ENCODE measurements at regions not wholly inside any gene's neighbourhood (a gene's known extent, or its start where the extent isn't known, plus 50 kb on each side); places are given as distances from the start of the nearest gene placed in this dataset.

DNA sequence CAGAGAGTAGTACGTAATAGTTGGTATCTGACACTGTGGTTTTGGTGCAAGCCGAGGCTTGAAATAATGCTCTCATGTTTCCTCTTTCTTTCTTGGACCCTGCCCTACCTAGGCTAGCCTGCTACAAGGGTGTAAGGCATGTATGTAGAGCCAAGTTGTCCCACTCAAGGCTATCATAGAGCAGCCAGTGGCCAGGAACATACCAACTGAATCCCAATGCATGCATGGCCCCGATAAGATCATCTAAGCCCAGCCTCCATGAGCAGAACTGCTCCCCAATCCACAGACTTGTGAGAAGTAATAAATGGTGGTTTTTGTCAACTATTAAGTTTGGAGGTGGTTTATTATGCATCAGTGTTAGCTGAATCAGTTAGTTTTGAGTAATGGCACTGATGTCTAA lies 250.2 kb downstream of the SH2D4B start:
- POLR2A ChIA-PET, result no interaction called here
- Histone ChIP-seq H3K4me2 (ENCODE audit: control insufficient read depth, insufficient read depth) (no peak overlapping the region), H4K20me1 (ENCODE audit: control insufficient read depth, insufficient read depth) (no peaks in the 10 kb centered on the region), H3K27me3 (replicated peaks in 1 of 2; ENCODE audit: control insufficient read depth in 2 of 2, insufficient read depth in 2 of 2, low read length in 1 of 2) (no peaks in the 10 kb centered on the region), H3K4me1 (ENCODE audit: control insufficient read depth, insufficient read depth, low read length) (no peaks in the 10 kb centered on the region), H3K4me3 (no peak overlapping the region), H3K9ac (ENCODE audit: control insufficient read depth, insufficient read depth, low read length) (no peak overlapping the region), H3K79me2 (ENCODE audit: control insufficient read depth, insufficient read depth, low read length) (no peaks in the 10 kb centered on the region), H2AFZ (ENCODE audit: control insufficient read depth, low read depth, low read length) (no peak overlapping the region), H3K9me3 (replicated peaks; ENCODE audit: control insufficient read depth, insufficient read depth, low read length) (no peaks in the 10 kb centered on the region), H3K27ac (ENCODE audit: control insufficient read depth, insufficient read depth) (no peak overlapping the region), H3K36me3 (ENCODE audit: control insufficient read depth in 2 of 2, insufficient read depth in 2 of 2, low read length in 1 of 2) (no peaks in the 10 kb centered on the region)
- no TSS peak for BruUV-seq (replicated peaks)
- 78% methylated on average over 3 of the region's 3 CpGs for WGBS (ENCODE audit: insufficient coverage, insufficient replicate concordance, low lambda C conversion rate, missing lambda C conversion rate)
- intact Hi-C loops (cut with micrococcal nuclease; ENCODE audit: unreplicated experiment), result no loop called here
- RAD21 ChIA-PET (ENCODE audit: unreplicated experiment), result no interaction called here
- no peak for FAIRE-seq
- in situ Hi-C loops (cut with MboI), result no loop called here
- DNase-seq (ENCODE audit: low read depth, low spot score), result no peak
- SMC1A ChIA-PET (ENCODE audit: uncharacterized antibody, unreplicated experiment), result no interaction called here
- CTCF ChIA-PET, result interaction anchor here (1.1 kb wide), 2 partner anchors 137 to 231 kb away, joined by 3 read pairs; no protein-coding TSS in a partner anchor
- ATAC-seq, result no peak
- TF ChIP-seq ATF7 (IDR thresholded peaks at IDR 0.05; ENCODE audit: low read depth) (no peak), ESRRA (IDR thresholded peaks at IDR 0.05; ENCODE audit: low read length) (no peak), RAD51 (IDR thresholded peaks at IDR 0.05) (no peak), TCF7 (IDR thresholded peaks at IDR 0.05; ENCODE audit: borderline replicate concordance) (no peak), ZNF24 (IDR thresholded peaks at IDR 0.05) (no peak), CHD1 (IDR thresholded peaks at IDR 0.05; ENCODE audit: low read depth, low read length) (no peak), KDM1A (IDR thresholded peaks at IDR 0.05; ENCODE audit: borderline replicate concordance) (no peak), NR2C2 (IDR thresholded peaks at IDR 0.05; ENCODE audit: borderline replicate concordance, control insufficient read depth, insufficient read length, low read depth) (no peak), NFIC (IDR thresholded peaks at IDR 0.05; ENCODE audit: low read depth, low read length) (no peak), ZNF384 (IDR thresholded peaks at IDR 0.05; ENCODE audit: borderline replicate concordance, low read depth, low read length) (no peak)
- TF ChIP-seq, protein P1, sequence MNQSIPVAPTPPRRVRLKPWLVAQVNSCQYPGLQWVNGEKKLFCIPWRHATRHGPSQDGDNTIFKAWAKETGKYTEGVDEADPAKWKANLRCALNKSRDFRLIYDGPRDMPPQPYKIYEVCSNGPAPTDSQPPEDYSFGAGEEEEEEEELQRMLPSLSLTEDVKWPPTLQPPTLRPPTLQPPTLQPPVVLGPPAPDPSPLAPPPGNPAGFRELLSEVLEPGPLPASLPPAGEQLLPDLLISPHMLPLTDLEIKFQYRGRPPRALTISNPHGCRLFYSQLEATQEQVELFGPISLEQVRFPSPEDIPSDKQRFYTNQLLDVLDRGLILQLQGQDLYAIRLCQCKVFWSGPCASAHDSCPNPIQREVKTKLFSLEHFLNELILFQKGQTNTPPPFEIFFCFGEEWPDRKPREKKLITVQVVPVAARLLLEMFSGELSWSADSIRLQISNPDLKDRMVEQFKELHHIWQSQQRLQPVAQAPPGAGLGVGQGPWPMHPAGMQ (IDR thresholded peaks at IDR 0.05; ENCODE audit: borderline replicate concordance), result no peak
- TF ChIP-seq, protein P2, sequence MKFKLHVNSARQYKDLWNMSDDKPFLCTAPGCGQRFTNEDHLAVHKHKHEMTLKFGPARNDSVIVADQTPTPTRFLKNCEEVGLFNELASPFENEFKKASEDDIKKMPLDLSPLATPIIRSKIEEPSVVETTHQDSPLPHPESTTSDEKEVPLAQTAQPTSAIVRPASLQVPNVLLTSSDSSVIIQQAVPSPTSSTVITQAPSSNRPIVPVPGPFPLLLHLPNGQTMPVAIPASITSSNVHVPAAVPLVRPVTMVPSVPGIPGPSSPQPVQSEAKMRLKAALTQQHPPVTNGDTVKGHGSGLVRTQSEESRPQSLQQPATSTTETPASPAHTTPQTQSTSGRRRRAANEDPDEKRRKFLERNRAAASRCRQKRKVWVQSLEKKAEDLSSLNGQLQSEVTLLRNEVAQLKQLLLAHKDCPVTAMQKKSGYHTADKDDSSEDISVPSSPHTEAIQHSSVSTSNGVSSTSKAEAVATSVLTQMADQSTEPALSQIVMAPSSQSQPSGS (IDR thresholded peaks at IDR 0.05; ENCODE audit: low read length), result no peak
- TF ChIP-seq, protein P3, sequence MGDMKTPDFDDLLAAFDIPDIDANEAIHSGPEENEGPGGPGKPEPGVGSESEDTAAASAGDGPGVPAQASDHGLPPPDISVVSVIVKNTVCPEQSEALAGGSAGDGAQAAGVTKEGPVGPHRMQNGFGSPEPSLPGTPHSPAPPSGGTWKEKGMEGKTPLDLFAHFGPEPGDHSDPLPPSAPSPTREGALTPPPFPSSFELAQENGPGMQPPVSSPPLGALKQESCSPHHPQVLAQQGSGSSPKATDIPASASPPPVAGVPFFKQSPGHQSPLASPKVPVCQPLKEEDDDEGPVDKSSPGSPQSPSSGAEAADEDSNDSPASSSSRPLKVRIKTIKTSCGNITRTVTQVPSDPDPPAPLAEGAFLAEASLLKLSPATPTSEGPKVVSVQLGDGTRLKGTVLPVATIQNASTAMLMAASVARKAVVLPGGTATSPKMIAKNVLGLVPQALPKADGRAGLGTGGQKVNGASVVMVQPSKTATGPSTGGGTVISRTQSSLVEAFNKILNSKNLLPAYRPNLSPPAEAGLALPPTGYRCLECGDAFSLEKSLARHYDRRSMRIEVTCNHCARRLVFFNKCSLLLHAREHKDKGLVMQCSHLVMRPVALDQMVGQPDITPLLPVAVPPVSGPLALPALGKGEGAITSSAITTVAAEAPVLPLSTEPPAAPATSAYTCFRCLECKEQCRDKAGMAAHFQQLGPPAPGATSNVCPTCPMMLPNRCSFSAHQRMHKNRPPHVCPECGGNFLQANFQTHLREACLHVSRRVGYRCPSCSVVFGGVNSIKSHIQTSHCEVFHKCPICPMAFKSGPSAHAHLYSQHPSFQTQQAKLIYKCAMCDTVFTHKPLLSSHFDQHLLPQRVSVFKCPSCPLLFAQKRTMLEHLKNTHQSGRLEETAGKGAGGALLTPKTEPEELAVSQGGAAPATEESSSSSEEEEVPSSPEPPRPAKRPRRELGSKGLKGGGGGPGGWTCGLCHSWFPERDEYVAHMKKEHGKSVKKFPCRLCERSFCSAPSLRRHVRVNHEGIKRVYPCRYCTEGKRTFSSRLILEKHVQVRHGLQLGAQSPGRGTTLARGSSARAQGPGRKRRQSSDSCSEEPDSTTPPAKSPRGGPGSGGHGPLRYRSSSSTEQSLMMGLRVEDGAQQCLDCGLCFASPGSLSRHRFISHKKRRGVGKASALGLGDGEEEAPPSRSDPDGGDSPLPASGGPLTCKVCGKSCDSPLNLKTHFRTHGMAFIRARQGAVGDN (IDR thresholded peaks at IDR 0.05), result no peak
- TF ChIP-seq, protein P4, sequence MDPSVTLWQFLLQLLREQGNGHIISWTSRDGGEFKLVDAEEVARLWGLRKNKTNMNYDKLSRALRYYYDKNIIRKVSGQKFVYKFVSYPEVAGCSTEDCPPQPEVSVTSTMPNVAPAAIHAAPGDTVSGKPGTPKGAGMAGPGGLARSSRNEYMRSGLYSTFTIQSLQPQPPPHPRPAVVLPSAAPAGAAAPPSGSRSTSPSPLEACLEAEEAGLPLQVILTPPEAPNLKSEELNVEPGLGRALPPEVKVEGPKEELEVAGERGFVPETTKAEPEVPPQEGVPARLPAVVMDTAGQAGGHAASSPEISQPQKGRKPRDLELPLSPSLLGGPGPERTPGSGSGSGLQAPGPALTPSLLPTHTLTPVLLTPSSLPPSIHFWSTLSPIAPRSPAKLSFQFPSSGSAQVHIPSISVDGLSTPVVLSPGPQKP (IDR thresholded peaks at IDR 0.05; ENCODE audit: low read depth, low read length), result no peak
- TF ChIP-seq, protein P5, sequence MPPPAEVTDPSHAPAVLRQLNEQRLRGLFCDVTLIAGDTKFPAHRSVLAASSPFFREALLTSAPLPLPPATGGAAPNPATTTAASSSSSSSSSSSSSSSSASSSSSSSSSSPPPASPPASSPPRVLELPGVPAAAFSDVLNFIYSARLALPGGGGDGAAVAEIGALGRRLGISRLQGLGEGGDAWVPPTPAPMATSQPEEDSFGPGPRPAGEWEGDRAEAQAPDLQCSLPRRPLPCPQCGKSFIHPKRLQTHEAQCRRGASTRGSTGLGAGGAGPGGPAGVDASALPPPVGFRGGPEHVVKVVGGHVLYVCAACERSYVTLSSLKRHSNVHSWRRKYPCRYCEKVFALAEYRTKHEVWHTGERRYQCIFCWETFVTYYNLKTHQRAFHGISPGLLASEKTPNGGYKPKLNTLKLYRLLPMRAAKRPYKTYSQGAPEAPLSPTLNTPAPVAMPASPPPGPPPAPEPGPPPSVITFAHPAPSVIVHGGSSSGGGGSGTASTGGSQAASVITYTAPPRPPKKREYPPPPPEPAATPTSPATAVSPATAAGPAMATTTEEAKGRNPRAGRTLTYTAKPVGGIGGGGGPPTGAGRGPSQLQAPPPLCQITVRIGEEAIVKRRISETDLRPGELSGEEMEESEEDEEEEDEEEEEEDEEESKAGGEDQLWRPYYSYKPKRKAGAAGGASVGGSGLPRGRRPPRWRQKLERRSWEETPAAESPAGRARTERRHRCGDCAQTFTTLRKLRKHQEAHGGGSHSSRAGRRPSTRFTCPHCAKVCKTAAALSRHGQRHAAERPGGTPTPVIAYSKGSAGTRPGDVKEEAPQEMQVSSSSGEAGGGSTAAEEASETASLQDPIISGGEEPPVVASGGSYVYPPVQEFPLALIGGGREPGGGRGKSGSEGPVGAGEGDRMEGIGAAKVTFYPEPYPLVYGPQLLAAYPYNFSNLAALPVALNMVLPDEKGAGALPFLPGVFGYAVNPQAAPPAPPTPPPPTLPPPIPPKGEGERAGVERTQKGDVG (CRISPR knock-in tag; IDR thresholded peaks at IDR 0.05), result no peak
